HUES48 (cell line): ENCODE measurements at regions not wholly inside any gene's neighbourhood (a gene's known extent, or its start where the extent isn't known, plus 50 kb on each side); places are given as distances from the start of the nearest gene placed in this dataset.
"Not testable (repeated sequence)": the region's sequence is repeated elsewhere in the genome, so short reads cannot be mapped to it uniquely, and the experiment has no call there.

Experiments used
- H3K27ac ChIP-seq: one replicate; pipeline ENCODE4 v1.7.0; 2013; ENCODE audit warnings: low read depth, low read length, inconsistent platforms
- H3K27me3 ChIP-seq: 2 replicates; pipeline ENCODE4 v1.6.1; 2013; ENCODE audit warnings: mild to moderate bottlenecking, low read length; ENCODE audit not compliant: control insufficient read depth, insufficient read depth
- H3K36me3 ChIP-seq: 2 replicates; pipeline ENCODE4 v1.6.1; 2013; ENCODE audit warnings: low read length; ENCODE audit not compliant: control insufficient read depth, insufficient read depth
- H3K4me1 ChIP-seq: 2 replicates; pipeline ENCODE4 v1.6.1; 2013; ENCODE audit warnings: mild to moderate bottlenecking, low read length; ENCODE audit not compliant: control insufficient read depth, insufficient read depth
- H3K4me3 ChIP-seq: 2 replicates; pipeline ENCODE4 v1.5.1; 2013; ENCODE audit warnings: mild to moderate bottlenecking, low read depth, low read length
- H3K9ac ChIP-seq: 2 replicates; pipeline ENCODE4 v1.6.1; 2013; ENCODE audit warnings: mild to moderate bottlenecking, low read depth, low read length, moderate library complexity
- H3K9me3 ChIP-seq: 2 replicates; pipeline ENCODE4 v1.6.1; 2013; ENCODE audit warnings: low read length; ENCODE audit not compliant: control insufficient read depth, insufficient read depth

GRCh38 chr18:51559198-51559901 lies 361.9 kb upstream of the MEX3C start:
- Histone ChIP-seq H3K36me3 (no peaks in the 10 kb centered on the region), H3K9ac (no peak overlapping the region), H3K9me3 (no peaks in the 10 kb centered on the region), H3K27ac (no peak overlapping the region), H3K27me3 (no peaks in the 10 kb centered on the region), H3K4me1 (no peaks in the 10 kb centered on the region), H3K4me3 (no peak overlapping the region)

DNA sequence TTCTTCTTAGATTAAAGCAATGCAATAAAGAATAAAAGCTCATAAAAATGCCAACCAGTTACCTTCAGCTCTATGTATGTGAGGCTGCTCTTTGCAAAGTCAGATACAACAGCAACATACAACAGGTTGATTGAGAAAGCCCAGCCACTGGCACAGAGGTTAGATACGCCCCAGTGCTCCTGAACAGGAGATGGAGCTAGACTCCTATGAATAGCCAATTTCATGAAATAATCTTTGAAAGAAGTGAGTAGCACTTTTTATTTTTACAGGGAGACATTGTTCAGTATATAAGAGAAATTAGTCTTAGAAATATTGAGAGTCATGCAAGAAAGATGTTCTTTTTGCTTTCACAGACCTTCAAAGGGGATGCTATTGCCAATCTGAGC lies 362.4 kb upstream of the MEX3C start:
- Histone ChIP-seq H3K9ac (no peak overlapping the region), H3K27me3 (no peaks in the 10 kb centered on the region), H3K4me1 (no peaks in the 10 kb centered on the region), H3K9me3 (no peaks in the 10 kb centered on the region), H3K4me3 (no peak overlapping the region), H3K36me3 (no peaks in the 10 kb centered on the region), H3K27ac (no peak overlapping the region)

- Histone ChIP-seq H3K27me3 (no peaks in the 10 kb centered on the region), H3K36me3 (no peaks in the 10 kb centered on the region), H3K9ac (no peak overlapping the region), H3K4me1 (no peaks in the 10 kb centered on the region), H3K27ac (no peak overlapping the region), H3K4me3 (no peak overlapping the region), H3K9me3 (no peaks in the 10 kb centered on the region)
Observed at GRCh38 chr18:51561821-51562220, 364.3 kb upstream of the MEX3C start.

GRCh38 chr18:51562866-51563265 lies 365.4 kb upstream of the MEX3C start:
- H3K4me3 ChIP-seq = no peak overlapping the region
- H3K27ac ChIP-seq = peak overlapping the region; percentile 48
- no peaks in the 10 kb centered on the region for H3K4me1 ChIP-seq
- H3K36me3 ChIP-seq = no peaks in the 10 kb centered on the region
- H3K9ac ChIP-seq = no peak overlapping the region
- no peaks in the 10 kb centered on the region for H3K27me3 ChIP-seq
- H3K9me3 ChIP-seq = no peaks in the 10 kb centered on the region

- H3K4me1 ChIP-seq = no peaks in the 10 kb centered on the region
Observed at GRCh38 chr18:51563396-51563795, 365.9 kb upstream of the MEX3C start.

GRCh38 chr18:51568151-51568550 lies 370.7 kb upstream of the MEX3C start:
- Histone ChIP-seq H3K4me3 (no peak overlapping the region), H3K27ac (no peak overlapping the region), H3K27me3 (no peaks in the 10 kb centered on the region), H3K36me3 (no peaks in the 10 kb centered on the region), H3K9me3 (no peaks in the 10 kb centered on the region), H3K4me1 (peaks cover 5% of the 10 kb centered on the region; the same call in 1 of the 2 replicates), H3K9ac (no peak overlapping the region)

More at GRCh38 chr18:51563396-51563795, 365.9 kb upstream of the MEX3C start:
- H3K27me3 ChIP-seq = no peaks in the 10 kb centered on the region
- no peak overlapping the region for H3K9ac ChIP-seq
- no peak overlapping the region for H3K4me3 ChIP-seq
- no peaks in the 10 kb centered on the region for H3K36me3 ChIP-seq
- H3K27ac ChIP-seq = no peak overlapping the region
- no peaks in the 10 kb centered on the region for H3K9me3 ChIP-seq

- Histone ChIP-seq H3K9ac (no peak overlapping the region), H3K27me3 (no peaks in the 10 kb centered on the region), H3K9me3 (no peaks in the 10 kb centered on the region), H3K36me3 (no peaks in the 10 kb centered on the region), H3K4me3 (no peak overlapping the region), H3K4me1 (peaks cover 5% of the 10 kb centered on the region; the same call in 1 of the 2 replicates), H3K27ac (peak overlapping the region; percentile 17)
Observed at GRCh38 chr18:51569153-51569552, 371.7 kb upstream of the MEX3C start.

- Histone ChIP-seq H3K9ac (no peak overlapping the region), H3K4me3 (no peak overlapping the region), H3K36me3 (no peaks in the 10 kb centered on the region), H3K27me3 (no peaks in the 10 kb centered on the region), H3K4me1 (peaks cover 5% of the 10 kb centered on the region; the same call in 1 of the 2 replicates), H3K27ac (peak overlapping the region; percentile 17), H3K9me3 (no peaks in the 10 kb centered on the region)
Observed at GRCh38 chr18:51569561-51569960, 372.1 kb upstream of the MEX3C start.

DNA sequence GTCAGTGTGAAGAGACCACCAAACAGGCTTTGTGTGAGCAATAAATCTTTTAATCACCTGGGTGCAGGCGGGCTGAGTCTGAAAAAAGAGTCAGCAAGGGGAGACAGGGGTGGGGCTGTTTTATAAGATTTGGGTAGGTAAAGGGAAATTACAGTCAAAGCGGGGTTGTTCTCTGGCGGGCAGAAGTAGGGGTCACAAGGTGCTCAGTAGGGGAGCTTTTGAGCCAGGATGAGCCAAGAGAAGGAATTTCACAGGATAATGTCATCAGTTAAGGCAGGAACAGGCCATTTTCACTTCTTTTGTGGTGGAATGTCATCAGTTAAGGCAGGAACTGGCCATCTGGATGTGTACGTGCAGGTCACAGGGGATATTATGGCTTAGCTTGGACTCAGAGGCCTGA lies 372.6 kb upstream of the MEX3C start:
- H3K9ac ChIP-seq, H3K27ac ChIP-seq, H3K4me3 ChIP-seq, H3K27me3 ChIP-seq, H3K4me1 ChIP-seq, H3K36me3 ChIP-seq, H3K9me3 ChIP-seq: not testable (repeated sequence)

DNA sequence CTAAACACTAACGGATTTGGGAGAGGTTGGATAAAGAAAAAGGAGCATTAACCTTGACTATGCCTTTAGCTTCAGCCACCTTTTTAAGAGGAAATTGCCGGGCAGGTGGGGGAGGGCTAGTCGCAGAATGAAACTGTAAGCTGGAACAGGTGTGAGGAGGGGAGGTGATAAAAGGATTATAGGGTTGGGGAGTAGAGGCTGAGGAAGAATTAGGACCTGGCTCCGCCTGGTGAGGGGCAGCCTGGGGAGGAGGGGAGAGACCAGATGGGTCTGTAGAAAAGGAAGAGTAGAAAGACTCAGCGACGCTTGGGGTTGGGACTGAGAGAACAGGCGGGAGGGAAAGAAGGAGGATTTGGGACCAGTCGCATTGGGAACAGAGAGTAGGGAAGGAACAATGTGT lies 376.4 kb upstream of the MEX3C start:
- not testable (repeated sequence) for H3K9me3 ChIP-seq, H3K4me1 ChIP-seq, H3K27ac ChIP-seq, H3K36me3 ChIP-seq, H3K4me3 ChIP-seq, H3K27me3 ChIP-seq, H3K9ac ChIP-seq

- H3K36me3 ChIP-seq = no peaks in the 10 kb centered on the region
- H3K27me3 ChIP-seq = no peaks in the 10 kb centered on the region
- H3K4me3 ChIP-seq = no peak overlapping the region
- no peak overlapping the region for H3K9ac ChIP-seq
- no peak overlapping the region for H3K27ac ChIP-seq
- no peaks in the 10 kb centered on the region for H3K4me1 ChIP-seq
- H3K9me3 ChIP-seq = no peaks in the 10 kb centered on the region
Observed at GRCh38 chr18:51575171-51575570, 377.7 kb upstream of the MEX3C start.
